Fibroblast of peridontal ligament (primary cell): ENCODE measurements at regions not wholly inside any gene's neighbourhood (a gene's known extent, or its start where the extent isn't known, plus 50 kb on each side); places are given as distances from the start of the nearest gene placed in this dataset.

ENCODE experiments used
- DNase-seq: peaks from one replicate; pipeline ENCODE4 v3.0.0-alpha.2; 2010; ENCODE audit errors: extremely low read depth

GRCh38 chrX:4263030-4263803, 549.8 kb upstream of the PRKX start:
- DNase-seq = no peak

DNA sequence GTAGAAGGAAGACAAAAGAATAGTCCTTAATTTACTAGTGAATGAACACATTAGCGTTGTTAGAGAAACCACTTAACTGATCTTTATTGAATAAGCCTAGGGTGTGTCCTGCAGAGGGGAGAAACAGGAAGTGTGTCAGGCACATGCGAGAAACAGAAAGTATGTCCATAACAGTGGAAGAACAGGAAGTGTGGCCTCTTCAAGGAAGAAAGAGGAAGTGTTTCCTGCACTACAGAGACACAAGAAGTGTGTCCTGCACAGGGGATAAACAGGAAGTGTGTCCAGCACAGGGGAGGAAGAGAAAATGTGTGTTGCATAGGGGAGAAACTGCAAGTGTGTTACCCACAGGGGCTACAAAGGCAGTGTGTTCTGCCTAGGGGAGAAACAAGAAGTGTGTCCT, 539.6 kb upstream of the PRKX start:
- DNase-seq = no peak

DNA sequence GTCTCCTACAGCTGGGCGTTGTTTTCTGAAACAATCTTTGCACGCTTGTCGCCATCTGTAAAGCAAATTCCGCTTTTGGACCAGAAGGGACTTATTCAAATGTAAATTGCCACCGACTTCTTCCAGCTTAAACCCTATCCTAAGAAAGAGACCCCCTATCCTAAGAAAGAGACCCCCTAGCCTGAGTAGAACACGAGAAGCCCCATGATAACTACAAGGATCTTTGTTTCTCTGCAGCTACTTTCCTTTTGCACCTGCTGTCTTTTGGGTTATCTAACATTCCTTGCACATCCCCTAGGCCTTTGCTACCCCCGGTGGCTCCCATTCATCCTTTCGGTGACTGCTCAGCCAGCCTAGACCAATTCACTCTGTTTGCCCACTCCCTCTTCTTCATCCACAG, 536.0 kb upstream of the PRKX start:
- no peak for DNase-seq

DNA sequence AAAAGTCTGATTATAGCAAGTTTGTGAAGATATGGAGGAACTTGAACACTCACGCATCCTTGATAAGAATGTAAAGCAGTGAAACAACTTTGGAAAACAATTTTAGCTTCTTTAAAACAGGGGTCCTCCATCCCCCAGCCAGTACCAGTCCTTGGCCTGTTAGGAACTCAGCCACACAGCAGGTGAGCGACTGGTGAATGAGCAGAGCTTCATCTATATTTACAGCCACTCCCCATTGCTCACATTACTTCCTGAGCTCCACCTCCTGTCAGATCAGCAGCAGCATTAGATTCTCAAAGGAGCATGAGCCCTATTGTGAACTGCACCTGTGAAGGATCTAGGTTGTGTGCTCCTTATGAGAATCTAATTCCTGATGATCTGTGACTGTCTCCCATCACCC, 530.3 kb upstream of the PRKX start:
- DNase-seq = no peak

DNA sequence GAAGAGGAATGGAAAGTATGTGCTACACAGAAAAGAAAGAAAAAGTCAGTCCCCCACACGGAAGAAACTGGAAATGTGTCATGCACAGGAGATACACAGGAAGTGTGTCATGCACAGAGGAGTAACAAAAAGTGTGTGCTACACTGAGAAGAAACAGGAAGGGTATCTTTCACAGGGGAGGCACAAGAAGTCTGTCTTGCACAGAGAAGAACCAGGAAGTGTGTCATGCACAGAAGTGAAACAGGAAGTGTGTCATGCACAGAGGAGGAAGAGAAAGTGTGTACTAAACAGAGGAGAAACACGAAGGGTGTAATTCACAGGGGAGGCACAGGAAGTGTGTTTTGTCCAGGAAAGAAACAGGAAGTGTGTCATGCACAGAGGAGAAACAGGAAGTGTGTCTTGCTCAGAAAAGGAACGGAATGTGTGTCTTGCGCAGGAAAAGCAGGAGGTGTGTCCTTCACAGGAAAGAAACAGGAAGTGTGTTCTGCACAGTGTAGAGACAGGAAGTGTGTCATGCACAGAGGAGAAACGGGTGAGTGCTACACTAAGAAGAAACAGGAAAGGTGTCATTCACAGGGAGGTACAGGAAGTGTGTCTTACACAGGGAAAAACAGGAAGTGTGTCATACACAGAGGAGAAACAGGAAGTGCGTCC, 527.2 kb upstream of the PRKX start:
- no peak for DNase-seq

- DNase-seq = no peak
Observed at GRCh38 chrX:4239650-4240540, 526.4 kb upstream of the PRKX start.

GRCh38 chrX:4238916-4239315, 525.5 kb upstream of the PRKX start:
- DNase-seq = no peak

DNA sequence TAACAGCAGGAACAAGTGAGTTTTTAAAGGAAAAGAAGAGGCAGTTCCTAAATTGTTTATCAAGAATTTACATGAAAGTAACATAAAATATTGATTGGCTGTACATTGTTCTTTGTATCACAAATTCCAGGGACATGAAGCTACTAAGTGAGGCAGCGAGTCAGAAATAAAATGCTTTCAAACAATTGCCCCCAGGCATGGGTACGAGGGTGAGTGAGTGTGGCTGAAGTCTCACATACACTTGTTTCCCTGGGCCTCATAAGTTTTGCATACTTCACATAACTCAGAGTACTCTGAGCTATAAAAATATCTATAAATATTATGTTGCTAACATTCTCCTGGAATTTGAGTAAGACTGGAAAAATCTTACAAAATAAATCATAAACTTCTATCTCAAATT, 511.6 kb upstream of the PRKX start:
- no peak for DNase-seq

GRCh38 chrX:4206941-4207340, 493.5 kb upstream of the PRKX start:
- DNase-seq = no peak

- DNase-seq = no peak
Observed at GRCh38 chrX:4197971-4198370, 484.5 kb upstream of the PRKX start.

DNA sequence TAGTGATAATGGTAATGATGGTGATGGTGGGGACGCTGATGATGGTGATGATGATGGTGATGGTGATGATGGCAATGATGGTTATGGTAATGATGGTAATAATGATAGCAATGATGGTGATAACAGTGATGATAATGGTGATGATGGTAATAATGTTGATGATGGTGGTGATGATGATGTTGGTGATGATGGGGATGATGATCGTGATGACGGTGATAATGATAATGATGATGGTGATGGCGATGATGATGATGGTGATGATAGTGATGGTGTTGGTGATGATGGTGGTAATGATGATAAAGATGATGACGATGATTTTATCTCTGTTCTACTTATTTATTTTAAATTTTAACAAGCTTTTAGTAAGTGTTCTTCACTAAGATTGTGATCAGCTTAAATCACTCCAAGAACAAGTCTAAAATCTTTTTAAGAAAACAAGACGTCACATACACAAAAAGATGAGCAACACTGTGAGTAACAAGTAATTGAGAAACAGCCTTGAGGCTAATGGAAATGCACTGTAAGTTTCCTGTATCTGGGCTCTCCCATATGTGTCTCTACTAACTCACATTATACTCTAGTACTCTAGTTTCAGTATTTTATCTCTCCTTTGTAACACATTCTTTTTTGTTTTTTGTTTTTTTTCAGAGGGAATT, 480.2 kb upstream of the PRKX start:
- DNase-seq = no peak

GRCh38 chrX:4186331-4186730, 472.9 kb upstream of the PRKX start:
- DNase-seq = no peak

DNA sequence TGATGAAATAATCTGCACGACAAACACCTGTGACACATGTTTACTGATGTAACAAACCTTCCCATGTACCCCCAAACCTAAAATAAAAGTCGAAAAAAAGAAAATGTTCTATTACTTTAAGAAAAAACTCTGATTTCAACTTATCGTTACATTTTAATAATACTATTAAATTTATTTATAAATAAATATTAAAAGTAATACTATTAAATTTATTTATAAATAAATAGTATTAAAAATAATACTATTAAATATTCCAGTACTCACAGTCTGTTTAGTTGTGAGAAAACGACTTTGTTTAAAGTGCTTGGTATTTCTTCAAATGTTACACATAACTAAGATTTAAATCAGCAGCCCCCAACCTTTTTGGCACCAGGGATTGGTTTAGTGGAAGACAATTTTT, 471.6 kb upstream of the PRKX start:
- DNase-seq = no peak

DNA sequence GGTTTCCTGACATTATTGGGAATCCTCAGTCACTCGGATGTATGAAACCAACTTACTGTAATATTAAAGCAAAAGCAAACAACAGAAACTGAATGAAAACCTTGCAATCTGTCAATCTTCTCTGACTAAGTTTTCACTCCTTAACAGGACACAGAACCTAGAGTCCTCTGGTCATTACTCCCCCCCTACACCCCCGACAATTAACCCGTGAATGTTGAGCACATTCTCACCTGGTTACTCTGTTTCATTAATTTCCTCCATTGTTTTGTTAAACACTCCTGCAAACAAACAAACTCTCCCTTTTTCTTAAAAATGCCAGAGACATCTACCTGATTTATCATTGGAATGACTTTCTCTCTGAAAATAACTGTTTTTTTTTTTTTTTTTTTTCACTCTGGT, 469.0 kb upstream of the PRKX start:
- DNase-seq = no peak

- no peak for DNase-seq
Observed at GRCh38 chrX:4181782-4182407, 468.4 kb upstream of the PRKX start.

- no peak for DNase-seq
Observed at GRCh38 chrX:4179031-4179430, 465.6 kb upstream of the PRKX start.

DNA sequence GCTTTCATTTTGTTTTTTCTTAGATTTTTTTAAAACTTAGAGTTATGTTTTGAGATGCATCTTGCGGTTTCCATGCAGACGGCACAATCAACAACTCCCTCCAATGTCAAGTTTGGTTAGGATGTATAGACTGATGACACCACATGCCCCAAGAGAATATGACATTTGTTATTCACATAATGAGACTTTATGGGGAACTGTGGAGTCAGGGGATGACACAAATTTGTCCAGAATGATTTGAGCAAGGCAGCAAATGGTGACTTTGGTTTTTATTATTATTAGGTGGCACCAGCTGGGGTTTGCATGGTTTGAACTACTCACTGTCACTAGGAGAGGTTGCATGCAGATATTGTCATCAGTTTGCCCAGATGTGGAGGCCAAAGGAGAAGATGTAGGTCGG, 461.8 kb upstream of the PRKX start:
- DNase-seq = no peak

- DNase-seq = no peak
Observed at GRCh38 chrX:4173743-4174142, 460.3 kb upstream of the PRKX start.

GRCh38 chrX:4151798-4152197, 438.3 kb upstream of the PRKX start:
- DNase-seq = no peak

GRCh38 chrX:4150259-4150658, 436.8 kb upstream of the PRKX start:
- DNase-seq = no peak

DNA sequence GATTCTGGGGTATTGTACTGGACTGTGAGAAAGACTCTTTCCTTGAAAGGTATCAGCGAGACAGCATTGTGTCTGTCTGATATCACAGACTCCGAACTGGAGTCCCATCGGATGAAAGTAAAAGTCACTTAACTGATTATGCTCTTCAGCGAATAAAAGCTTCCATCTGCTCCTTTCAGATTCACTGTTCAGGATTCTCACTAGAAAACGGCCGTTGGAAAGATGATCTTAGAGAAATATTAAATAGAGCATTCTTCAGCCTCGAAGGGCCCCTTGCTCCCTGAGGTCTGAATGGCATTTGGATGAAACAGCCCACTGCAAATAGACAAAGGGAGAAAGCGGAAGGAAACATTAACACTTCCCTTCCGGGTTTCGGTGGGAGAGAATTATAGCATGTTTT, 416.2 kb upstream of the PRKX start:
- no peak for DNase-seq
